Endothelial cell of umbilical vein (primary cell): ENCODE measurements at regions not wholly inside any gene's neighbourhood (a gene's known extent, or its start where the extent isn't known, plus 50 kb on each side); places are given as distances from the start of the nearest gene placed in this dataset.

Experiments used
- BruUV-seq: library from RNA; stranded (reverse); fragments of 400-500 nt; replicated peaks from 2 replicates; lab custom pipeline; 2021; lab: Mats Ljungman, UMichigan
- CTCF ChIA-PET: fragments of 300-600, 350-600 bp; sonication (Branson Sonifier 250); formaldehyde crosslinking; loops from one replicate; lab custom pipeline; 2021; ENCODE audit warnings: antibody characterized with exemption, inconsistent platforms; lab: Charles Lee
- POLR2A ChIA-PET: fragments of 300-600, 350-600 bp; sonication (Branson Sonifier 250); formaldehyde crosslinking; loops from one replicate; lab custom pipeline; 2021; ENCODE audit warnings: antibody characterized with exemption, inconsistent platforms; lab: Charles Lee
- DNase-seq: peaks from one replicate; pipeline ENCODE4 v3.0.0-alpha.2; 2011; ENCODE audit warnings: low read depth, low spot score
- FAIRE-seq: peaks from 2 replicates; lab custom pipeline; 2011; peaks lifted over from hg19 to GRCh38; lab: Jason Lieb, UNC
- H2AFZ ChIP-seq: 2 replicates; pipeline ENCODE4 v1.6.0; 2012; ENCODE audit warnings: low read depth, low read length, control low read depth, inconsistent platforms
- H3K27ac ChIP-seq: 2 replicates; pipeline ENCODE4 v1.5.1; 2011; ENCODE audit warnings: low read depth, mild to moderate bottlenecking, control low read depth, low read length, moderate library complexity; ENCODE audit not compliant: insufficient read depth
- H3K27me3 ChIP-seq, 2 experiments: 2 replicates each; pipeline versions ENCODE4 v1.6.0 to v1.6.1; 2011; ENCODE audit warnings: low read length in 2 of 2, mixed read lengths in 1 of 2; ENCODE audit not compliant: control insufficient read depth in 2 of 2, insufficient read depth in 2 of 2
- H3K36me3 ChIP-seq, 2 experiments: 2 replicates in 1 of 2; 3 replicates in 1 of 2; pipeline ENCODE4 v1.5.1; 2011; ENCODE audit warnings: low read length in 2 of 2, mild to moderate bottlenecking in 1 of 2, moderate library complexity in 1 of 2; ENCODE audit not compliant: control insufficient read depth in 2 of 2, insufficient read depth in 2 of 2; ENCODE audit errors: extremely low read depth in 1 of 2
- H3K4me1 ChIP-seq: 3 replicates; pipeline ENCODE4 v1.5.1; 2011; ENCODE audit warnings: mild to moderate bottlenecking, low read length; ENCODE audit not compliant: control insufficient read depth, insufficient read depth; ENCODE audit errors: extremely low read depth
- H3K4me2 ChIP-seq: 2 replicates; pipeline ENCODE4 v1.6.1; 2011; ENCODE audit warnings: low read length, control low read depth, mixed read lengths; ENCODE audit not compliant: insufficient read depth
- H3K4me3 ChIP-seq, 3 experiments: fragments of 200-600 bp in 1 of 3; sonication (generic), shearing (Covaris generic) in 1 of 3; replicated peaks in 1 of 3; 2 replicates each; pipeline ENCODE4 v1.5.1; 2011 to 2016; ENCODE audit warnings: control low read depth in 3 of 3, low read length in 3 of 3, mild to moderate bottlenecking in 2 of 3, inconsistent platforms in 1 of 3, low read depth in 1 of 3, moderate library complexity in 1 of 3; ENCODE audit not compliant: insufficient read depth in 1 of 3
- H3K79me2 ChIP-seq: 2 replicates; pipeline ENCODE4 v1.6.0; 2012; ENCODE audit warnings: low read length, inconsistent platforms; ENCODE audit not compliant: control insufficient read depth, insufficient read depth
- H3K9ac ChIP-seq: replicated peaks from 2 replicates; pipeline ENCODE3; 2011; ENCODE audit warnings: low read length, control low read depth; ENCODE audit not compliant: insufficient read depth; ENCODE audit errors: extremely low read depth
- H3K9me1 ChIP-seq: replicated peaks from 3 replicates; pipeline ENCODE4 v1.6.0; 2011; ENCODE audit warnings: mild to moderate bottlenecking, low read length; ENCODE audit not compliant: control insufficient read depth, insufficient read depth; ENCODE audit errors: extremely low read depth
- H3K9me3 ChIP-seq: replicated peaks from 2 replicates; pipeline ENCODE4 v1.5.1; 2012; ENCODE audit warnings: low read length, inconsistent platforms; ENCODE audit not compliant: control insufficient read depth, insufficient read depth
- H4K20me1 ChIP-seq: replicated peaks from 2 replicates; pipeline ENCODE3; 2011; ENCODE audit warnings: mild to moderate bottlenecking, low read length; ENCODE audit not compliant: control insufficient read depth, insufficient read depth; ENCODE audit errors: extremely low read depth
- EZH2 ChIP-seq: IDR thresholded peaks from 2 replicates; pipeline ENCODE4 v1.6.1; 2012; ENCODE audit warnings: borderline replicate concordance, low read depth, mild to moderate bottlenecking, moderate library complexity, low read length, inconsistent platforms; ENCODE audit not compliant: severe bottlenecking
- FOS ChIP-seq: IDR thresholded peaks from 2 replicates; pipeline ENCODE4 v1.6.1; 2011; ENCODE audit warnings: mild to moderate bottlenecking, low read length, moderate library complexity, borderline replicate concordance; ENCODE audit not compliant: insufficient read depth
- GATA2 ChIP-seq: IDR thresholded peaks from 2 replicates; pipeline ENCODE4 v1.7.0; 2011; ENCODE audit warnings: low read depth, mild to moderate bottlenecking, moderate library complexity, mixed read lengths, low read length; ENCODE audit not compliant: insufficient read length, insufficient read depth
- JUN ChIP-seq: IDR thresholded peaks from 2 replicates; pipeline ENCODE4 v1.6.1; 2011; ENCODE audit warnings: borderline replicate concordance, low read depth; ENCODE audit not compliant: insufficient read length, insufficient read depth
- MAX ChIP-seq: IDR thresholded peaks from 2 replicates; pipeline ENCODE4 v1.6.1; 2011; ENCODE audit not compliant: insufficient read depth, insufficient read length
- MYC ChIP-seq: IDR thresholded peaks from one replicate; pipeline ENCODE4 v1.6.1; 2011; ENCODE audit warnings: mild to moderate bottlenecking, low read depth, low read length
- POLR2A ChIP-seq: IDR thresholded peaks from 2 replicates; pipeline ENCODE4 v1.6.1; 2012; ENCODE audit warnings: low read depth, mild to moderate bottlenecking, control low read depth, low read length
- POLR2AphosphoS5 ChIP-seq: IDR thresholded peaks from 2 replicates; pipeline ENCODE4 v1.6.1; 2012; ENCODE audit warnings: low read depth, mild to moderate bottlenecking, control low read depth, low read length, moderate library complexity; ENCODE audit not compliant: insufficient read depth
- dilution Hi-C: fragments of 300-500 bp; cut with MboI; formaldehyde crosslinking; loops from one replicate; pipeline ENCODE4 v1.15.0; 2019; ENCODE audit warnings: low sequenced_read_pairs; ENCODE audit not compliant: extremely low pct_ligation_motif_present
- intact Hi-C: fragments of 100-400 bp; cut with micrococcal nuclease; formaldehyde crosslinking; loops from one replicate; pipeline ENCODE4 v1.10.0; 2022
- TF ChIP-seq, protein P1 (sequence below), 2 donors: IDR thresholded peaks; 1 replicate in 1 of 2; 2 replicates in 1 of 2; pipeline ENCODE4 v1.5.1; 2011; ENCODE audit warnings: low read length in 2 of 2, mild to moderate bottlenecking in 2 of 2, moderate library complexity in 2 of 2, control low read depth in 1 of 2, inconsistent platforms in 1 of 2, low read depth in 1 of 2; ENCODE audit not compliant: insufficient read depth in 1 of 2; ENCODE audit errors: extremely low read depth in 1 of 2

DNA sequence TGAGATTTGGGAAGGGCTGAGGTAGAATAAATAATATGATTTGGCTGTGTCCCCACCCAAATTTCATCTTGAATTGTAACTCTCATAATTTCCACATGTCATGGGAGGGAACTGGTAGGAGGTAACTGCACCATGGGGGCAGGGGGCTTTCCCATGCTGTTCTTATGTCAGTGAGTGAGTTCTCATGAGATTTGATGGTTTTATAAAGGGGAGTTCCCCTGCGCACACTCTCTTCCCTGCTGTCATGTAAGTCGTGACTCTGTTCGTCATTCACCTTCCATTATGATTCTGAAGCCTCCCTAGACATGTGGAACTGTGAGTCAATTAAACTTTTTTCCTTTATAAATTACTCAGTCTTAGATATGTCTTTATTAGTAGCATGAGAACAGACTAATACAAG, 115.5 kb upstream of the STARD4 start:
- Histone ChIP-seq H3K4me1 (peaks cover 6% of the 10 kb centered on the region), H3K4me3 (no peak overlapping the region), H3K9me3 (no peaks in the 10 kb centered on the region), H3K4me2 (no peak overlapping the region), H3K9ac (no peak overlapping the region), H2AFZ (no peak overlapping the region), H3K79me2 (no peaks in the 10 kb centered on the region), H3K36me3 (no peaks in the 10 kb centered on the region), H3K9me1 (no peaks in the 10 kb centered on the region), H3K27ac (no peak overlapping the region), H4K20me1 (no peaks in the 10 kb centered on the region), H3K27me3 (no peaks in the 10 kb centered on the region)
- intact Hi-C loops (no loop called here), dilution Hi-C loops (no loop called here)
- CTCF ChIA-PET, result no interaction called here
- FAIRE-seq (no peak), DNase-seq (no peak)
- no TSS peak for BruUV-seq
- POLR2A ChIA-PET, result no interaction called here
- TF ChIP-seq GATA2, result no peak
- TF ChIP-seq MYC, result no peak
- TF ChIP-seq MAX, result no peak
- no peak for TF ChIP-seq JUN
- TF ChIP-seq, protein P1, sequence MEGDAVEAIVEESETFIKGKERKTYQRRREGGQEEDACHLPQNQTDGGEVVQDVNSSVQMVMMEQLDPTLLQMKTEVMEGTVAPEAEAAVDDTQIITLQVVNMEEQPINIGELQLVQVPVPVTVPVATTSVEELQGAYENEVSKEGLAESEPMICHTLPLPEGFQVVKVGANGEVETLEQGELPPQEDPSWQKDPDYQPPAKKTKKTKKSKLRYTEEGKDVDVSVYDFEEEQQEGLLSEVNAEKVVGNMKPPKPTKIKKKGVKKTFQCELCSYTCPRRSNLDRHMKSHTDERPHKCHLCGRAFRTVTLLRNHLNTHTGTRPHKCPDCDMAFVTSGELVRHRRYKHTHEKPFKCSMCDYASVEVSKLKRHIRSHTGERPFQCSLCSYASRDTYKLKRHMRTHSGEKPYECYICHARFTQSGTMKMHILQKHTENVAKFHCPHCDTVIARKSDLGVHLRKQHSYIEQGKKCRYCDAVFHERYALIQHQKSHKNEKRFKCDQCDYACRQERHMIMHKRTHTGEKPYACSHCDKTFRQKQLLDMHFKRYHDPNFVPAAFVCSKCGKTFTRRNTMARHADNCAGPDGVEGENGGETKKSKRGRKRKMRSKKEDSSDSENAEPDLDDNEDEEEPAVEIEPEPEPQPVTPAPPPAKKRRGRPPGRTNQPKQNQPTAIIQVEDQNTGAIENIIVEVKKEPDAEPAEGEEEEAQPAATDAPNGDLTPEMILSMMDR (IDR thresholded peaks at IDR 0.05; ENCODE audit: extremely low read depth in 1 of 2, insufficient read depth in 1 of 2, low read depth in 1 of 2, low read length in 2 of 2), result no peak
- no peak for TF ChIP-seq EZH2
- TF ChIP-seq POLR2A, result no peak
- no peak for TF ChIP-seq FOS
- TF ChIP-seq POLR2AphosphoS5, result no peak
